ENCODE measurements at regions not wholly inside any gene's neighbourhood (a gene's known extent, or its start where the extent isn't known, plus 50 kb on each side); places are given as distances from the start of the nearest gene placed in this dataset.

- in situ Hi-C loops (cut with MboI; ENCODE audit: low sequenced_read_pairs in 4 of 4) (loop anchor here (5.0 to 10.0 kb wide), 8 partner anchors 47 to 257 kb away; partner anchors contain the start of genes FLOT1 (in 1 of the 4), IER3 (in 1 of the 4) and PPP1R18 (in 1 of the 4)), intact Hi-C loops (cut with DNase I; ENCODE audit: low total_unique reads) (loop anchor here (1.0 to 2.0 kb wide), 6 partner anchors 49 to 253 kb away; partner anchors contain the start of genes DDR1, IER3 and VARS2)
- peak; percentile 89 to 93 for ATAC-seq
- TF ChIP-seq, protein P1, sequence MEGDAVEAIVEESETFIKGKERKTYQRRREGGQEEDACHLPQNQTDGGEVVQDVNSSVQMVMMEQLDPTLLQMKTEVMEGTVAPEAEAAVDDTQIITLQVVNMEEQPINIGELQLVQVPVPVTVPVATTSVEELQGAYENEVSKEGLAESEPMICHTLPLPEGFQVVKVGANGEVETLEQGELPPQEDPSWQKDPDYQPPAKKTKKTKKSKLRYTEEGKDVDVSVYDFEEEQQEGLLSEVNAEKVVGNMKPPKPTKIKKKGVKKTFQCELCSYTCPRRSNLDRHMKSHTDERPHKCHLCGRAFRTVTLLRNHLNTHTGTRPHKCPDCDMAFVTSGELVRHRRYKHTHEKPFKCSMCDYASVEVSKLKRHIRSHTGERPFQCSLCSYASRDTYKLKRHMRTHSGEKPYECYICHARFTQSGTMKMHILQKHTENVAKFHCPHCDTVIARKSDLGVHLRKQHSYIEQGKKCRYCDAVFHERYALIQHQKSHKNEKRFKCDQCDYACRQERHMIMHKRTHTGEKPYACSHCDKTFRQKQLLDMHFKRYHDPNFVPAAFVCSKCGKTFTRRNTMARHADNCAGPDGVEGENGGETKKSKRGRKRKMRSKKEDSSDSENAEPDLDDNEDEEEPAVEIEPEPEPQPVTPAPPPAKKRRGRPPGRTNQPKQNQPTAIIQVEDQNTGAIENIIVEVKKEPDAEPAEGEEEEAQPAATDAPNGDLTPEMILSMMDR (IDR thresholded peaks at IDR 0.05 in 4 of 5, conservative IDR thresholded peaks at IDR 0.05 in 1 of 5) = peak; percentile 88 to 97 (median 93)
- peak in 1 of 2 donors; percentile 52 for TF ChIP-seq POLR2A (IDR thresholded peaks at IDR 0.05)
- H3K4me3 ChIP-seq = peak overlapping the region in 2 of 4 donors; percentile 31 to 42
- no peaks in the 10 kb centered on the region for H3K9me3 ChIP-seq
- no peaks in the 10 kb centered on the region for H3K36me3 ChIP-seq
- peak overlapping the region; percentile 85 to 94 (median 92) for H3K27ac ChIP-seq
- H3K27me3 ChIP-seq = no peaks in the 10 kb centered on the region
- peaks cover 28 to 31% of the 10 kb centered on the region in 2 donors for H3K4me1 ChIP-seq
- peak; percentile 86 to 94 for DNase-seq
These were observed 56.0 kb upstream of the DDR1 start for GRCh38 chr6:30828027-30828962.

DNA sequence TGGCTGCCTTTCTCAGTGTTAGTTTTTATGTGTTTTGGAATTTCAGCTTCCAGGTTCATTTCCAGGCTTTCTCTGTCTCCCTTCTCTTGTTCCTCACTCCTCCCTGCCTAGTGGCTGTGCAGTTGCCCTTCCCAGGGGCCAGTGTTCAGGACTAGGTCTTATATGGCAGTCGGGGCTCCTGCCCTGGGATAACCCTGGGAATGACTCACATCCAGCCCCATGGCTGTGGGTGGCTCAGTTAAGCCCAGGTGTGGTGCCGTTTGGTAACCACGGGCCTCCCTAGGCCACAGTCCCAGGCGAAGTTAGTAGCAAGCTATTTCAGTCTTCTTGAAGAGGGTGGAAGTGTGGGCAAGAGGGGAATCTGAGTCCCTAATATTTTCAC, 57.4 kb upstream of the DDR1 start:
- peak; percentile 67 to 95 for DNase-seq
- peak; percentile 50 to 66 for ATAC-seq
- no peaks in the 10 kb centered on the region for H3K27me3 ChIP-seq
- in situ Hi-C loops (cut with MboI; ENCODE audit: low sequenced_read_pairs in 4 of 4) = loop anchor here (5.0 to 10.0 kb wide), 8 partner anchors 48 to 258 kb away; partner anchors contain the start of genes FLOT1 (in 1 of the 4), IER3 (in 1 of the 4) and PPP1R18 (in 1 of the 4)
- peak in 1 of 2 donors; percentile 55 for TF ChIP-seq POLR2A (IDR thresholded peaks at IDR 0.05)
- TF ChIP-seq, protein P1 (IDR thresholded peaks at IDR 0.05 in 4 of 5, conservative IDR thresholded peaks at IDR 0.05 in 1 of 5) = no peak
- peaks cover 32 to 39% of the 10 kb centered on the region in 2 donors for H3K4me1 ChIP-seq
- intact Hi-C loops (cut with DNase I; ENCODE audit: low total_unique reads) = no loop called here
- H3K36me3 ChIP-seq = no peaks in the 10 kb centered on the region
- H3K9me3 ChIP-seq = no peaks in the 10 kb centered on the region
- no peak overlapping the region for H3K4me3 ChIP-seq
- peak overlapping the region; percentile 85 to 94 (median 92) for H3K27ac ChIP-seq

GRCh38 chr6:30824698-30825097, 59.6 kb upstream of the DDR1 start:
- intact Hi-C loops (cut with DNase I; ENCODE audit: low total_unique reads) (no loop called here), in situ Hi-C loops (cut with MboI; ENCODE audit: low sequenced_read_pairs in 4 of 4) (loop anchor here (5.0 to 10.0 kb wide), 8 partner anchors 50 to 260 kb away; partner anchors contain the start of genes FLOT1 (in 1 of the 4), IER3 (in 1 of the 4) and PPP1R18 (in 1 of the 4))
- no peak for DNase-seq

DNA sequence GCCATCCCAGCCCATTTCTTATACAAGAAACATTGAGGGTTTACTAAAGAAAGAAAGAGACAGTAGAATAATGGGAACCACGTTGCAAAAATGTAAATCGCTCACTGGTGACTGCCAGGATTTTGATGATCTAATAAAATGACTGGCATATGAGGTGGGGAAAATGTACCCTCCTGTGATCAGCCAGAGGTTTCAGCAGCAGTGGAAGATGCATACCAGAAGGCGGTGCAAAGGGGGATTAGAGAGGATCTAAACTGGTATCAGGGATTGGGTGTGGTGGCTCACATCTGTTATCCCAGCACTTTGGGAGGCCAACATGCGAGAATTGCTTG, 60.8 kb upstream of the DDR1 start:
- H3K4me1 ChIP-seq = peaks cover 29 to 36% of the 10 kb centered on the region in 2 donors

More at GRCh38 chr6:30824698-30825097, 59.6 kb upstream of the DDR1 start:
- TF ChIP-seq POLR2A (IDR thresholded peaks at IDR 0.05) = no peak
- TF ChIP-seq, protein P1 (IDR thresholded peaks at IDR 0.05 in 4 of 5, conservative IDR thresholded peaks at IDR 0.05 in 1 of 5) = no peak
- H3K9me3 ChIP-seq = no peaks in the 10 kb centered on the region
- H3K27ac ChIP-seq = no peak overlapping the region
- H3K4me1 ChIP-seq = peaks cover 38 to 45% of the 10 kb centered on the region in 2 donors
- no peaks in the 10 kb centered on the region for H3K36me3 ChIP-seq
- no peak for ATAC-seq
- H3K27me3 ChIP-seq = no peaks in the 10 kb centered on the region
- no peak overlapping the region for H3K4me3 ChIP-seq

More for the DNA sequence above, 60.8 kb upstream of the DDR1 start:
- no peak overlapping the region for H3K4me3 ChIP-seq
- no peak for DNase-seq
- H3K27ac ChIP-seq = no peak overlapping the region
- in situ Hi-C loops (cut with MboI; ENCODE audit: low sequenced_read_pairs in 4 of 4) = loop anchor here (10.0 kb wide), 5 partner anchors 51 to 261 kb away; partner anchors contain the start of genes FLOT1 (in 1 of the 4), IER3 (in 1 of the 4) and PPP1R18 (in 1 of the 4)
- no peaks in the 10 kb centered on the region for H3K36me3 ChIP-seq
- no peak for TF ChIP-seq POLR2A (IDR thresholded peaks at IDR 0.05)
- TF ChIP-seq, protein P1 (IDR thresholded peaks at IDR 0.05 in 4 of 5, conservative IDR thresholded peaks at IDR 0.05 in 1 of 5) = no peak
- H3K27me3 ChIP-seq = no peaks in the 10 kb centered on the region
- H3K9me3 ChIP-seq = no peaks in the 10 kb centered on the region
- intact Hi-C loops (cut with DNase I; ENCODE audit: low total_unique reads) = no loop called here
- ATAC-seq = no peak
